HG03108 (cell line): ENCODE measurements at regions not wholly inside any gene's neighbourhood (a gene's known extent, or its start where the extent isn't known, plus 50 kb on each side); places are given as distances from the start of the nearest gene placed in this dataset.
"Not testable (repeated sequence)": the region's sequence is repeated elsewhere in the genome, so short reads cannot be mapped to it uniquely, and the experiment has no call there.

ENCODE experiments used
- ATAC-seq: cut with Tn5 transposase; IDR thresholded peaks from one replicate; pipeline ENCODE4 v1.9.1; 2021; ENCODE audit warnings: moderate library complexity; ENCODE audit not compliant: unreplicated experiment

- no peak for ATAC-seq
Observed at GRCh38 chr3:31094048-31094447, 199.6 kb upstream of the GADL1 start.

GRCh38 chr3:31095255-31095654 is 200.8 kb upstream of the GADL1 start:
- no peak for ATAC-seq

GRCh38 chr3:31096661-31097395 is 202.4 kb upstream of the GADL1 start:
- no peak for ATAC-seq

- no peak for ATAC-seq
Observed at GRCh38 chr3:31100519-31100918, 206.1 kb upstream of the GADL1 start.

- not testable (repeated sequence) for ATAC-seq
Observed at GRCh38 chr3:31101285-31101684, 206.8 kb upstream of the GADL1 start.

- no peak for ATAC-seq
Observed at GRCh38 chr3:31102196-31102879, 207.9 kb upstream of the GADL1 start.

- no peak for ATAC-seq
Observed at GRCh38 chr3:31103181-31103580, 208.7 kb upstream of the GADL1 start.

GRCh38 chr3:31103623-31104180 is 209.2 kb upstream of the GADL1 start:
- ATAC-seq, result no peak

- no peak for ATAC-seq
Observed at GRCh38 chr3:31105011-31105410, 210.6 kb upstream of the GADL1 start.

GRCh38 chr3:31105438-31106077 is 211.1 kb upstream of the GADL1 start:
- no peak for ATAC-seq

GRCh38 chr3:31106204-31106603 is 211.7 kb upstream of the GADL1 start:
- ATAC-seq, result no peak

- peak; percentile 70 for ATAC-seq
Observed at GRCh38 chr3:31106912-31107311, 212.5 kb upstream of the GADL1 start.

- no peak for ATAC-seq
Observed at GRCh38 chr3:31114929-31115283, 220.4 kb upstream of the GADL1 start.

GRCh38 chr3:31115531-31115930 is 221.1 kb upstream of the GADL1 start:
- ATAC-seq, result not testable (repeated sequence)

- ATAC-seq, result no peak
Observed at GRCh38 chr3:31116651-31117050, 222.2 kb upstream of the GADL1 start.

GRCh38 chr3:31117854-31118253 is 223.4 kb upstream of the GADL1 start:
- no peak for ATAC-seq

- no peak for ATAC-seq
Observed at GRCh38 chr3:31124373-31124772, 229.9 kb upstream of the GADL1 start.

- ATAC-seq, result no peak
Observed at GRCh38 chr3:31125413-31126020, 231.1 kb upstream of the GADL1 start.

GRCh38 chr3:31129241-31129640 is 234.8 kb upstream of the GADL1 start:
- no peak for ATAC-seq

- ATAC-seq, result no peak
Observed at GRCh38 chr3:31132132-31132769, 237.8 kb upstream of the GADL1 start.

- ATAC-seq, result no peak
Observed at GRCh38 chr3:31133541-31133940, 239.1 kb upstream of the GADL1 start.
